ENCODE measurements at regions not wholly inside any gene's neighbourhood (a gene's known extent, or its start where the extent isn't known, plus 50 kb on each side); places are given as distances from the start of the nearest gene placed in this dataset.
"Not testable (repeated sequence)": the region's sequence is repeated elsewhere in the genome, so short reads cannot be mapped to it uniquely, and the experiment has no call there.

DNA sequence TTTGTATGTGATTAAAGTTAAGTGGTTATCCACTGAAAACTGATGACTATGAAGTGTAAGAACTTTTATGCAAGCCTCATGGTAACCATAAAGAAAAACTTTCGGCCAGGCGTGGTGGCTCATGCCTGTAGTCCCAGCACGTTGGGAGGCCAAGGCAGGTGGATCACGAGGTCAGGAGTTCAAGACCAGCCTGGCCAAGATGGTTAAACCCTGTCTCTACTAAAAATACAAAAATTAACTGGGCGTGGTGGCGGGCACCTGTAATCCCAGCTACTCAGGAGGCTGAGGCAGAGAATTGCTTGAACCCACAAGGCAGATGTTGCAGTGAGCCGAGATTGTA, 89.0 kb downstream of the TNFRSF13B start:
- not testable (repeated sequence) for H2AFZ ChIP-seq (ENCODE audit: low read length); H2BK15ac ChIP-seq (ENCODE audit: low read length); H3K9ac ChIP-seq (ENCODE audit: low read depth, low read length, poor library complexity); DNase-seq (ENCODE audit: low spot score); H3K36me3 ChIP-seq (replicated peaks in 1 of 2; ENCODE audit: control insufficient read depth in 2 of 2, insufficient read depth in 2 of 2, low read length in 2 of 2); H4K91ac ChIP-seq (ENCODE audit: low read depth, low read length, poor library complexity); H3K4me1 ChIP-seq (ENCODE audit: control insufficient read depth in 2 of 2, insufficient read depth in 1 of 2, low read depth in 1 of 2, low read length in 2 of 2); H2BK120ac ChIP-seq (ENCODE audit: low read depth, low read length); H3K14ac ChIP-seq (ENCODE audit: low read length); H2BK12ac ChIP-seq (ENCODE audit: low read length); H2AK5ac ChIP-seq (ENCODE audit: low read depth, low read length); H3K79me1 ChIP-seq (ENCODE audit: low read depth, low read length); H3K27ac ChIP-seq (replicated peaks; ENCODE audit: low read length); H3K9me3 ChIP-seq (replicated peaks in 1 of 2; ENCODE audit: control insufficient read depth in 2 of 2, insufficient read depth in 1 of 2, low read depth in 1 of 2, low read length in 2 of 2); H3K4ac ChIP-seq (ENCODE audit: low read length); H2BK5ac ChIP-seq (ENCODE audit: low read length); H3K4me3 ChIP-seq (ENCODE audit: low read length in 2 of 2); H3K23ac ChIP-seq (ENCODE audit: low read depth, low read length, poor library complexity); H3K27me3 ChIP-seq (ENCODE audit: control insufficient read depth in 3 of 3, insufficient read depth in 3 of 3, low read depth in 1 of 3, low read length in 3 of 3); H3K18ac ChIP-seq (ENCODE audit: low read length); H3K4me2 ChIP-seq (ENCODE audit: insufficient read depth, low read length, poor library complexity, severe bottlenecking); H4K8ac ChIP-seq (ENCODE audit: low read depth, low read length)
- WGBS, 2 donors (ENCODE audit: extremely low coverage in 2 of 2, insufficient read length in 2 of 2, insufficient replicate concordance in 1 of 2), result no CpG with 5 or more reads among the region's 7 CpGs

GRCh38 chr17:16882243-16882925, 89.5 kb downstream of the TNFRSF13B start:
- Histone ChIP-seq H2BK5ac (ENCODE audit: low read length) (no peak overlapping the region), H3K27me3 (ENCODE audit: control insufficient read depth in 3 of 3, insufficient read depth in 3 of 3, low read depth in 1 of 3, low read length in 3 of 3) (no peaks in the 10 kb centered on the region), H2BK15ac (ENCODE audit: low read length) (no peak overlapping the region), H3K27ac (replicated peaks; ENCODE audit: low read length) (no peak overlapping the region), H2AFZ (ENCODE audit: low read length) (no peak overlapping the region), H3K4me3 (ENCODE audit: low read length in 2 of 2) (no peak overlapping the region), H2AK5ac (ENCODE audit: low read depth, low read length) (no peak overlapping the region), H3K36me3 (replicated peaks in 1 of 2; ENCODE audit: control insufficient read depth in 2 of 2, insufficient read depth in 2 of 2, low read length in 2 of 2) (no peaks in the 10 kb centered on the region), H3K18ac (ENCODE audit: low read length) (no peak overlapping the region), H3K4me2 (ENCODE audit: insufficient read depth, low read length, poor library complexity, severe bottlenecking) (no peak overlapping the region), H3K9ac (ENCODE audit: low read depth, low read length, poor library complexity) (no peak overlapping the region), H3K4ac (ENCODE audit: low read length) (no peak overlapping the region), H3K14ac (ENCODE audit: low read length) (no peak overlapping the region), H2BK12ac (ENCODE audit: low read length) (no peak overlapping the region), H3K79me1 (ENCODE audit: low read depth, low read length) (no peaks in the 10 kb centered on the region), H4K8ac (ENCODE audit: low read depth, low read length) (no peak overlapping the region), H3K4me1 (ENCODE audit: control insufficient read depth in 2 of 2, insufficient read depth in 1 of 2, low read depth in 1 of 2, low read length in 2 of 2) (no peaks in the 10 kb centered on the region), H3K23ac (ENCODE audit: low read depth, low read length, poor library complexity) (no peak overlapping the region), H2BK120ac (ENCODE audit: low read depth, low read length) (no peak overlapping the region), H3K9me3 (replicated peaks in 1 of 2; ENCODE audit: control insufficient read depth in 2 of 2, insufficient read depth in 1 of 2, low read depth in 1 of 2, low read length in 2 of 2) (peaks cover 0 to 2% of the 10 kb centered on the region in 2 donors), H4K91ac (ENCODE audit: low read depth, low read length, poor library complexity) (no peak overlapping the region)
- no peak for DNase-seq (ENCODE audit: low spot score)
- no CpG with 5 or more reads among the region's 11 CpGs for WGBS, 2 donors (ENCODE audit: extremely low coverage in 2 of 2, insufficient read length in 2 of 2, insufficient replicate concordance in 1 of 2)

DNA sequence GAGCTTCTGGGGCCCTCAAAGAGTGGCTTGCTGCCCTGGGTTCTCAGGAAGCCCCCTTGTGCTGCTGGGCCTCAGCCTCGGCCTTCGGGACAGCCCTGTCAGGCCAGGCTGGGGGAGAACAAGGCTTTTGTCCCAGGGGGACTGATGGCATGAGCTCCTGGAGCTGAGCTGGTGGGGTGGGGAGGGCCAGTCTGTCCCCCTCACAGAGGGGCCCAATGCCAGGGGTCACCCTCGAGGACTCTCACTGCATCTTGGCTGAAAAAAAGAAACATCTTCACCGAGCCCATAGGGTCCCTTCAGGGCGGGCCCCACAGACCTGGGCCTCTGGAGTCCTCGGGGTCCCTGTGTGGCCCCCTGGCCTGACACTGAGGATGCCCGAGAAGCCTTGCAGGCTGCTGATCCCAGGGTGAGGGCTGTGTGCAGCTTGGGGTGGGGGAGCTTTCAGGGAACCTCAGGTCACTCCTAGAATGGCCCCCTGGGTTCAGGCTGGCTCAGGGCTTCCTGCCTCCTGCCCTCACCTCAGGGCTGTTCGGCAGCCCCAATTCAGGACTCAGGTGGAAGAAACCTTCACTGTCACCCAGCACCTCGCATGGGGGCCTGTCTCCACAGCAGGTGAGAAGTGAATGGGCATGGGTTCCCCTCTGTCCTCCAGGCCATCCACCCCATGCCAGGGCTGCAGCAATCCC, 90.5 kb downstream of the TNFRSF13B start:
- no peak overlapping the region for H3K4me3 ChIP-seq (ENCODE audit: low read length in 2 of 2)
- no peak overlapping the region for H3K4ac ChIP-seq (ENCODE audit: low read length)
- H3K27ac ChIP-seq (replicated peaks; ENCODE audit: low read length), result no peak overlapping the region
- no peak overlapping the region for H4K8ac ChIP-seq (ENCODE audit: low read depth, low read length)
- H3K23ac ChIP-seq (ENCODE audit: low read depth, low read length, poor library complexity), result peak overlapping the region; percentile 23
- no peaks in the 10 kb centered on the region for H3K79me1 ChIP-seq (ENCODE audit: low read depth, low read length)
- peaks cover 0 to 3% of the 10 kb centered on the region in 2 donors for H3K9me3 ChIP-seq (replicated peaks in 1 of 2; ENCODE audit: control insufficient read depth in 2 of 2, insufficient read depth in 1 of 2, low read depth in 1 of 2, low read length in 2 of 2)
- H2AK5ac ChIP-seq (ENCODE audit: low read depth, low read length), result peak overlapping the region; percentile 56
- H3K27me3 ChIP-seq (ENCODE audit: control insufficient read depth in 3 of 3, insufficient read depth in 3 of 3, low read depth in 1 of 3, low read length in 3 of 3), result no peaks in the 10 kb centered on the region
- H2BK120ac ChIP-seq (ENCODE audit: low read depth, low read length), result no peak overlapping the region
- no peaks in the 10 kb centered on the region for H3K4me1 ChIP-seq (ENCODE audit: control insufficient read depth in 2 of 2, insufficient read depth in 1 of 2, low read depth in 1 of 2, low read length in 2 of 2)
- H3K4me2 ChIP-seq (ENCODE audit: insufficient read depth, low read length, poor library complexity, severe bottlenecking), result no peak overlapping the region
- H2BK12ac ChIP-seq (ENCODE audit: low read length), result no peak overlapping the region
- peak overlapping the region; percentile 52 for H3K18ac ChIP-seq (ENCODE audit: low read length)
- H3K9ac ChIP-seq (ENCODE audit: low read depth, low read length, poor library complexity), result no peak overlapping the region
- no peak overlapping the region for H2BK15ac ChIP-seq (ENCODE audit: low read length)
- DNase-seq (ENCODE audit: low spot score), result no peak
- WGBS, 2 donors (ENCODE audit: extremely low coverage in 2 of 2, insufficient read length in 2 of 2, insufficient replicate concordance in 1 of 2), result no CpG with 5 or more reads among the region's 9 CpGs
- no peak overlapping the region for H3K14ac ChIP-seq (ENCODE audit: low read length)
- H3K36me3 ChIP-seq (replicated peaks in 1 of 2; ENCODE audit: control insufficient read depth in 2 of 2, insufficient read depth in 2 of 2, low read length in 2 of 2), result no peaks in the 10 kb centered on the region
- no peak overlapping the region for H2AFZ ChIP-seq (ENCODE audit: low read length)
- no peak overlapping the region for H2BK5ac ChIP-seq (ENCODE audit: low read length)
- H4K91ac ChIP-seq (ENCODE audit: low read depth, low read length, poor library complexity), result no peak overlapping the region

GRCh38 chr17:16880843-16881230, 91.1 kb downstream of the TNFRSF13B start:
- H3K23ac ChIP-seq (ENCODE audit: low read depth, low read length, poor library complexity), result no peak overlapping the region
- H2BK12ac ChIP-seq (ENCODE audit: low read length), result no peak overlapping the region
- H2AFZ ChIP-seq (ENCODE audit: low read length), result no peak overlapping the region
- H3K4me3 ChIP-seq (ENCODE audit: low read length in 2 of 2), result no peak overlapping the region
- no peak overlapping the region for H2BK15ac ChIP-seq (ENCODE audit: low read length)
- H3K14ac ChIP-seq (ENCODE audit: low read length), result no peak overlapping the region
- H3K36me3 ChIP-seq (replicated peaks in 1 of 2; ENCODE audit: control insufficient read depth in 2 of 2, insufficient read depth in 2 of 2, low read length in 2 of 2), result no peaks in the 10 kb centered on the region
- no peak overlapping the region for H2BK120ac ChIP-seq (ENCODE audit: low read depth, low read length)
- WGBS, 2 donors (ENCODE audit: extremely low coverage in 2 of 2, insufficient read length in 2 of 2, insufficient replicate concordance in 1 of 2), result no CpG with 5 or more reads among the region's 9 CpGs
- H3K4me1 ChIP-seq (ENCODE audit: control insufficient read depth in 2 of 2, insufficient read depth in 1 of 2, low read depth in 1 of 2, low read length in 2 of 2), result no peaks in the 10 kb centered on the region
- no peak overlapping the region for H3K4ac ChIP-seq (ENCODE audit: low read length)
- no peaks in the 10 kb centered on the region for H3K27me3 ChIP-seq (ENCODE audit: control insufficient read depth in 3 of 3, insufficient read depth in 3 of 3, low read depth in 1 of 3, low read length in 3 of 3)
- no peak overlapping the region for H4K8ac ChIP-seq (ENCODE audit: low read depth, low read length)
- no peak overlapping the region for H3K18ac ChIP-seq (ENCODE audit: low read length)
- no peak overlapping the region for H3K27ac ChIP-seq (replicated peaks; ENCODE audit: low read length)
- H2AK5ac ChIP-seq (ENCODE audit: low read depth, low read length), result peak overlapping the region; percentile 56
- peaks cover 0 to 3% of the 10 kb centered on the region in 2 donors for H3K9me3 ChIP-seq (replicated peaks in 1 of 2; ENCODE audit: control insufficient read depth in 2 of 2, insufficient read depth in 1 of 2, low read depth in 1 of 2, low read length in 2 of 2)
- no peak overlapping the region for H3K9ac ChIP-seq (ENCODE audit: low read depth, low read length, poor library complexity)
- no peak overlapping the region for H3K4me2 ChIP-seq (ENCODE audit: insufficient read depth, low read length, poor library complexity, severe bottlenecking)
- no peak for DNase-seq (ENCODE audit: low spot score)
- H2BK5ac ChIP-seq (ENCODE audit: low read length), result no peak overlapping the region
- H4K91ac ChIP-seq (ENCODE audit: low read depth, low read length, poor library complexity), result no peak overlapping the region
- H3K79me1 ChIP-seq (ENCODE audit: low read depth, low read length), result no peaks in the 10 kb centered on the region
